Stimulated activated CD8-positive, alpha-beta memory T cell treated with anti-CD3 and anti-CD28 coated beads, Interleukin-2, amount 100 ng/mL, for 1 hour (primary cell): ENCODE measurements at regions not wholly inside any gene's neighbourhood (a gene's known extent, or its start where the extent isn't known, plus 50 kb on each side); places are given as distances from the start of the nearest gene placed in this dataset.

Experiments used
- DNase-seq, 2 donors: peaks; one replicate each; pipeline ENCODE4 v3.0.0-alpha.2; 2020; ENCODE audit warnings: low read depth in 2 of 2

- DNase-seq = no peak
These were observed 503.6 kb upstream of the MGMT start for GRCh38 chr10:128963211-128964099.

DNA sequence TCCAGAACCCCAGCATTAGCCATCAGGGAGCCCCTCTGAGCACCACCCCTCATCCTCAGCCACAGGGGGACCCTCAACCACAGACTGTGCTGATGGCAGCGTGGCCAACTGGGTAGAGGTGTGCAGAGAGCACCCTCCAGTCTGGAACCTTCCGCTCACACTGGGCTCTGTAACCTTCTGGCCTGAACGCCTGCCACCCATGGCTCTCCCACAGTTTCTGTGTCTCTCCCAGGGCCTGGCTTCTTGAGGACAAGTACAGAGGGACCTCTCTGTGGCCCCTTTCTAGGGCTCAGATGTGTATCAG lies 503.0 kb upstream of the MGMT start:
- DNase-seq = no peak

DNA sequence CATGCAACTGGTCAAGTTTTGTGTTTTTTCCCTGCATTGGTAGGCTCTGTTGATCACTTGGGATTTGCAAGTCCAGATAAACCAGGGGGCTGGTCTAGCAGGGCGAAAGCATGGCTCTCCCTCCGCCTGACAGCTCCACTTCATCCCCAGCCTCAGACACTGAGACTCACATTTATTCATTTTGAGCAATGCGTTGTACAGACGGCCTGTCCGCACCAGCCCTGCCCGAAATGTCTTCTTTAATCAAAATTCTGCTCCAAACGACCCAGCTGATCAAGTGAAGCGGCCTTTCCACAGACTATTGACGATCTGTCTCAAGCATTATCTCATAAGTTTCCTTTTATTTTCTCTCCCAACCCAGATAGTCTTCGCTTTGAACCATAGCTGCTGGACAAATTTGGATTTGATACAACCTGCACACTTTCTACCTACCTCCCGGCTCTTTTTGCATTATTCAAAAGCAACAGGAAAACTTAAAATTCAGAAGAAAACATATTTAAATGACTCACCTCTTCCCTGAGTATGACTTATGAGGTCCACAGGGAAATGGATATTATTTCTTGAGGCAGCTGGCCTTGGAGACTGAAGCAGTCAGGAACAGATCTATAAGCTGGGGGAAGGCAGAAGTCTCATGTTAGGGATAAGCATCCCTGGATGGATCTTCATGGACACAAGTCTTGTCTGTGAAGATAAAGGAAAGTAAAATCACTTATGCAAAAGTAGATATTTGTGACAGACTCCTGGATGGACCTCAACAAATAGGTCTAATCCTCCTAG lies 498.9 kb upstream of the MGMT start:
- DNase-seq = no peak

DNA sequence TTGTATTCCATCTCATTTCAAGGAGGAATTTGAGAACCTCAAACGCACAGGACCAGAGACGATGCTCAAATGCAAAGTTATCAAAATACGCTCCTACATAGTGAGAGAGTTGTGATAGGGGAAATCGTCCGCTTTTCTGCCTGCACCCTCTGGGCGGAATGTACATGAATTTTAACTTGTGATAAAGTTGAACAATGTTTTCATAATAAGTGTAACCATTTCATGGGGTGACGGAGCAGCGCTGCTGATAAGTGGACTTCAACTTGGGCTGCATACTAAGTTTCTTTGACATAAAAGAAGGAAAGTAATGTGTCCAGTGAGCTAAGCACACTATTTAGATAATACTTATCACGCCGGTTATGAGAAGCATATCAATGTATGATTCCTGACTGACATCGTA lies 497.5 kb upstream of the MGMT start:
- no peak for DNase-seq

GRCh38 chr10:128971374-128972035 lies 495.5 kb upstream of the MGMT start:
- no peak for DNase-seq

GRCh38 chr10:128972036-128972405 lies 495.0 kb upstream of the MGMT start:
- no peak for DNase-seq

- no peak for DNase-seq
These were observed 493.8 kb upstream of the MGMT start for GRCh38 chr10:128973221-128973620.

DNA sequence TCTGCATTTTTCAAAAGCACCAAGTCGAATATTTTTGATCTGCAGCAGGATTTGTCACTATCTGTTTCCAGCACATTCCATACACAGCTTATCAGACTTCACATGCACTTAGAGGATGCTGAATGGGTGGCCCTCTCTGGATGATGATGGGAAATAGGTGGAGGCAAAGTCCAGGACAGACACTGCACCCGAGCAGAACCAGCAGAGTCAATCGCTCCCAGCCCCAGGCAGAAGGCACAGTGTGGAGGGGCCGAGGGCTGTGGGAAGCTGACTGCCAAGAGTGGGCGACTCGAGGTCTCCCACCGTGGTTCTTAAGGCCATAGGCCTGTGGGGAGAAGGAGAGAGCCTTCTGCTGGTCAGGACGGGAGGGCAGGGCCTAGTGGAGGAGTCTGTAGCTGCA lies 490.2 kb upstream of the MGMT start:
- DNase-seq = no peak

GRCh38 chr10:128978211-128978610 lies 488.8 kb upstream of the MGMT start:
- no peak for DNase-seq

- DNase-seq = no peak
These were observed 487.6 kb upstream of the MGMT start for GRCh38 chr10:128979405-128979804.

GRCh38 chr10:128981251-128981650 lies 485.8 kb upstream of the MGMT start:
- no peak for DNase-seq

GRCh38 chr10:128981881-128982615 lies 485.0 kb upstream of the MGMT start:
- no peak for DNase-seq

GRCh38 chr10:128982616-128982915 lies 484.5 kb upstream of the MGMT start:
- no peak for DNase-seq

DNA sequence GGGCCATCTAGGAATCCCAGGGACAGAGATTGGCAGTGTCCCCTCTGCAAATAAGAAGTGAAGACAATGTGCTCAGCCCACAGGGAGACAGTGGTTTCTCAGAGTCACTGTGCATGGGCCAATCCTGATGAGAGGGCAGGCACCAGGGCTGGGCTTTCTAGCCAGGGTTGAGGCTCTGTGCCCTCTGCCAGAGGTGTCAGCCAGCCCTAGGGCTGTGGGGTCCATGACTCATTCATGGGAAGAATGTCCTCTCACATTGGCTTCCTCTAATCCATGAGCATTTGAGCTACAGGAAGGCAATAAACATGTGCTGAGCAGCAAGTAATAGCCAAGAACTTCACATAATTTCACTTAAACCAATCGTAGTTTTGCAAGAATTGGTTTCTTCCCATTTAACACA lies 482.0 kb upstream of the MGMT start:
- DNase-seq = no peak

DNA sequence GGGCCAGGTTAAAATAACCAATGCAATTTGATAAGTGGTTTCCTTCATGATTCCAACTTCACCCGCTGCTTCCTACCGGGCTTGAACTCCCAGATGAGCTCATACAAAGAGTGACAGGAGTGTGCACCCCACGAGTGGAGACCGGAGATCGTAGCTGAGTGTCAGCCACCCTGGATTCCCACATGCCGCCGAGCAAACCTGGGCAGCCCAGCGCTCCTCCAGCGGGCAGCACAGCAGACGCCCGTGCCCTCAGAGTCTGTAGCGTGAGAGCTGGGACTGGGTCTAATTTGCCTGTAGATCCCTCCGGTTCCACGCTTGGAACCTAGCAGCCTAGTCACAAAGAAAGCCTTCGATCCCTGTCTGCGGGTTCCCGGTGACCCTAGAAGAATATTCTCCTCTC lies 476.1 kb upstream of the MGMT start:
- DNase-seq = no peak

DNA sequence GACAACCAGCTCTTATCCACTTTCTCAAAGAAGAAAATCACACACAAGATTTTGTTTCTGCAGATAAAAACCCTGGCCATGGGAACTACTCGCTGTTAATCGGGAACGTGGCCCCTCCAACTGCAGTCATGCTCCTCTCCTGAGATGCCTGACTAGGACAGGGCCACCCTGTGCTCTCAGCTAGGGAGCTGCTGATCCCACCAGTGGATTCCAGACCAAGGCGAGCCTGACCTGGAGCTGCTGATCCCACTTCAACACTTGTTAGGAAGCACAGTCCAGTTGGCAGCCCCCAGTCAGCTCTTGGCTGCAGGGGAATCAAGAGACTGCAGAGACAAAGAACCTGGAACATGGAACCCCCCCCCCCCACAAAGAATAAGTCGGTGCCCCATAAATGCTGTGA lies 474.3 kb upstream of the MGMT start:
- DNase-seq = no peak

DNA sequence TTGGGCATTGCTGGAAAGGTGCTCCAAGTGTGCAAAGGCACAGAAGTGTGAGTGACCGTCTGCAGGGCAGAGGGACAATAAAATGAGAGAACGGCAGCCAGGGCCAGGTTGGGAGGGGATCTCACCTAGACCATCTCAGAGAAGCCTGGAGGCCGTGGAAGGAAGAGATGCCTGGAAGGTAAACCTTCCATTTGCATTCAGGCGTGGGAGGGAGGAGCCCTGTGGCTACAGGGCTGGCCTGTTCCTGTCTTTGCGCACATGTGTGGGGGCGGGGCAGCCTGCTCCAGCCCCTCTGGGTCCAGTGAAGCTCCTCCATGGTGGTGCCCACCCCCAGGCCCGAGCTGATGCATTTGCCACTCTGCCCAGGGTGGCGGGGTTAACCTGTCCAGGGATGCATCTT lies 473.6 kb upstream of the MGMT start:
- no peak for DNase-seq

DNA sequence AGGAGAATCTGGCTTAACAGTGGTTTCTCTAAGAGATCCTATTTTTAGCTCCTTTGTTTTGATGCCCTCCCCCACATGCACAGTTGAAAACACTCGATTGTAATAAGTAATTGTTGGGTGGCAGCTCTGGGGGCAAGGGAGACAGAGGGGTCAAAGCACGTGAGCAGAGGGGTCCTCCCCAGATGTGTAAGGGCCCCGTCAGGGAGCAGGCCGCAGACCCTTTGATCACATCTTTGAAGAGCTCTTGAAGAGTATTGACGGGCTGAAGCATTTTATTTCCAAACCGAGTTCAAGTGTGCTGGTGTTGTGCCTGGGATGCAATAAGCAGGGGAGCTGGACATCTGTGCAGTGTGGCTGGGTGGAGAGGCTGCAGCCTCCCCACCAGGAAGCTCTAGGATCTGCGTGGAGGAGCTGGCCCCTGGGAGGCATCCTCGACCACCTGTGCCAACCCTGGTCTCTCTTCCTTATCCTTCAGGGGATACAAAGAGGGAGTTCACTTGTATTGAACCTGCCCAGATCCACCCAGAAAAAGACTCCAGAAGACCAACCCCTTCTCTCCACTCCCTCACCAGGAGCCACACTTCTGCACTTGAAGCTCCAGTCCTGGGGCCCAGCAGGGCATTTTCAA lies 473.0 kb upstream of the MGMT start:
- no peak for DNase-seq

DNA sequence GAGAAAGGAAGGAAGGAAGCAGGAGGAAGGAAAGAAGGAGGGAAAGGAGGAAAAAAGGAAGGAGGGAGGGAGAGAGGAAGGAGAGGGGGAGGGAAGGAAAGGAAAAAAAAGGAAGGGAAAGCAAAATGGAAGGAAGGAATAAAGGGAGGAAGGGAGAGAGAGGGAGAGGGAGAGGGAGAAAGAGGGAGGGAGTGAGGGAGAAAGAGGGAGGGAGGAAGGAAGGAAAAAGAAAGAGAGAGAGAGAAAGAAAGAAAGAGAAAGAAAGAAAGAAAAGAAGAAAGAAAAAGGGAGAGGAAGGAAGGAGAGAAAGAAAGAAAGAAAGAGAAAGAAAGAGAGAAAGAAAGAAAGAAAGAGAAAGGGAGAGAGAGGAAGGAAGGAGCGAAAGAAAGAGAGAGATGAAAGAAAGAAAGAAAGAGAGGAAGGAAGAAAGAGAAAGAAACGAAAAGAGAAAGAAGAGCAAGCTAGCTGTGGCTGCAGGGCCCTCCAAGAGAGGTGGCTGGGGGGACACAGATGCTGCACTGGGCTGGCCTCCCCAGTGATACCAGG lies 472.4 kb upstream of the MGMT start:
- no peak for DNase-seq

GRCh38 chr10:128995676-128996075 lies 471.4 kb upstream of the MGMT start:
- DNase-seq = no peak

DNA sequence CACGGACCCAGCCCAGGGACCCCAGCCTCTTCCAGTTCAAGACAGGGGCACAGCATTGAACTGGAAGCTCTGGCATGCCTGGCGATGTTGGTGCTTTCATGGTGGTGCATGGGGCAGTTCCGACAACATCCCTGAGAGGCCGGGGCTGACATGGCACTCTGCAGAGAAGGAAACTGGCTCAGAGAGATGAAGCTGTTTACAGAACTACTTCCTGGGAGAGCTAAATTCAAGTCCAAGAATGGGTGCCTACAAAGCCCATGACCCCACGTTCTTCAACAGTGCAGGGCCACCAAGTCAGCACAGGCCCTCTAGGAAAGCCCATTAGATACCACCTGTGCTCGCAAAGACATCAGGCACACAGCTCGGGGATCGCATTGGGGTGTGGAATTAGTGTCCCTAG lies 470.9 kb upstream of the MGMT start:
- DNase-seq = no peak
